H1 (cell line): ENCODE measurements at regions not wholly inside any gene's neighbourhood (a gene's known extent, or its start where the extent isn't known, plus 50 kb on each side); places are given as distances from the start of the nearest gene placed in this dataset.

ENCODE experiments used
- CTCF ChIA-PET: fragments of 300-600 bp; sonication (Branson Sonifier 250); formaldehyde crosslinking; loops from one replicate; lab custom pipeline; 2021; ENCODE audit not compliant: partially characterized antibody; lab: Charles Lee
- POLR2A ChIA-PET: fragments of 300-600 bp; sonication (Branson Sonifier 250); formaldehyde crosslinking; loops from one replicate; lab custom pipeline; 2021; ENCODE audit warnings: inconsistent platforms; ENCODE audit not compliant: partially characterized antibody; lab: Charles Lee
- DNase-seq, 2 experiments: peaks; one replicate each; pipeline versions ENCODE4 v3.0.0 to v3.0.0-alpha.2; 2010 to 2022; ENCODE audit warnings: low spot score in 2 of 2, low read depth in 1 of 2, mixed read lengths in 1 of 2
- FAIRE-seq: peaks from 2 replicates; lab custom pipeline; 2011; peaks lifted over from hg19 to GRCh38; lab: Jason Lieb, UNC
- H2AFZ ChIP-seq: 2 replicates; pipeline ENCODE4 v1.8.1; 2012; ENCODE audit warnings: low read length, inconsistent platforms
- H2AK5ac ChIP-seq: 2 replicates; pipeline ENCODE4 v1.6.1; 2013; ENCODE audit warnings: low read depth, low read length
- H2BK120ac ChIP-seq: replicated peaks from 2 replicates; pipeline ENCODE3; 2013; ENCODE audit warnings: low read depth, low read length, inconsistent platforms
- H2BK12ac ChIP-seq: 2 replicates; pipeline ENCODE4 v1.6.1; 2013; ENCODE audit warnings: low read depth, low read length
- H2BK15ac ChIP-seq: 2 replicates; pipeline ENCODE4 v1.6.1; 2013; ENCODE audit warnings: low read length
- H2BK20ac ChIP-seq: 2 replicates; pipeline ENCODE4 v1.6.1; 2013; ENCODE audit warnings: low read length
- H2BK5ac ChIP-seq: 2 replicates; pipeline ENCODE4 v1.6.1; 2013; ENCODE audit warnings: low read depth, low read length
- H3K14ac ChIP-seq: 2 replicates; pipeline ENCODE4 v1.6.1; 2013; ENCODE audit warnings: inconsistent platforms; ENCODE audit not compliant: insufficient read length
- H3K18ac ChIP-seq: 2 replicates; pipeline ENCODE4 v1.6.1; 2013; ENCODE audit warnings: low read length; ENCODE audit errors: extremely low read depth
- H3K23ac ChIP-seq: 2 replicates; pipeline ENCODE4 v1.6.1; 2013; ENCODE audit warnings: inconsistent platforms; ENCODE audit not compliant: insufficient read length
- H3K23me2 ChIP-seq: 2 replicates; pipeline ENCODE4 v1.6.1; 2013; ENCODE audit warnings: low read depth, low read length
- H3K27ac ChIP-seq: 2 replicates; pipeline ENCODE4 v1.6.1; 2011; ENCODE audit warnings: low read depth, low read length, inconsistent platforms
- H3K27me3 ChIP-seq, 4 experiments: replicated peaks in 1 of 4; 1 replicate in 1 of 4; 2 replicates in 3 of 4; pipeline versions ENCODE4 v1.6.1 to v1.8.1; 2011 to 2013; ENCODE audit warnings: low read length in 3 of 4, mild to moderate bottlenecking in 3 of 4, inconsistent platforms in 2 of 4, mixed read lengths in 2 of 4, moderate library complexity in 1 of 4; ENCODE audit not compliant: control insufficient read depth in 3 of 4, insufficient read depth in 3 of 4; ENCODE audit errors: extremely low read depth in 1 of 4
- H3K36me3 ChIP-seq, 4 experiments: 2 replicates each; pipeline versions ENCODE4 v1.6.1 to v1.8.1; 2011 to 2013; ENCODE audit warnings: mild to moderate bottlenecking in 4 of 4, low read length in 3 of 4, moderate library complexity in 2 of 4, control low read depth in 1 of 4, inconsistent platforms in 1 of 4; ENCODE audit not compliant: insufficient read depth in 4 of 4, control insufficient read depth in 2 of 4
- H3K4ac ChIP-seq: replicated peaks from 2 replicates; pipeline ENCODE3; 2013; ENCODE audit warnings: low read length, low read depth, mixed read lengths, inconsistent platforms; ENCODE audit not compliant: insufficient read length
- H3K4me1 ChIP-seq, 4 experiments: replicated peaks in 1 of 4; 1 replicate in 1 of 4; 2 replicates in 3 of 4; pipeline versions ENCODE4 v1.6.1 to v1.8.1; 2011 to 2013; ENCODE audit warnings: low read length in 3 of 4, inconsistent platforms in 2 of 4, mixed read lengths in 1 of 4; ENCODE audit not compliant: insufficient read depth in 4 of 4, control insufficient read depth in 3 of 4
- H3K4me2 ChIP-seq, 2 experiments: 2 replicates each; pipeline versions ENCODE4 v1.6.1 to v1.8.1; 2011 to 2013; ENCODE audit warnings: low read depth in 2 of 2, low read length in 2 of 2, control low read depth in 1 of 2, inconsistent platforms in 1 of 2, mild to moderate bottlenecking in 1 of 2; ENCODE audit not compliant: insufficient read depth in 1 of 2
- H3K4me3 ChIP-seq, 4 experiments: fragments of 200-600, 300-600 bp in 1 of 4; sonication (generic), shearing (Covaris generic), sonication (Bioruptor Twin) in 1 of 4; 2 replicates each; pipeline versions ENCODE4 v1.5.1 to v1.8.1; 2011 to 2016; ENCODE audit warnings: low read length in 4 of 4, low read depth in 3 of 4, control low read depth in 2 of 4, inconsistent platforms in 2 of 4, mild to moderate bottlenecking in 2 of 4, mixed read lengths in 1 of 4, moderate library complexity in 1 of 4; ENCODE audit not compliant: insufficient read depth in 2 of 4; ENCODE audit errors: extremely low read depth in 1 of 4
- H3K56ac ChIP-seq: replicated peaks from 2 replicates; pipeline ENCODE3; 2013; ENCODE audit warnings: low read depth, mild to moderate bottlenecking, mixed read lengths, low read length, inconsistent platforms; ENCODE audit not compliant: insufficient read length
- H3K79me1 ChIP-seq: 2 replicates; pipeline ENCODE4 v1.6.1; 2013; ENCODE audit warnings: low read depth, low read length, control low read depth
- H3K79me2 ChIP-seq, 2 experiments: 2 replicates each; pipeline versions ENCODE4 v1.6.1 to v1.8.1; 2012 to 2013; ENCODE audit warnings: low read length in 2 of 2, mild to moderate bottlenecking in 2 of 2, inconsistent platforms in 1 of 2; ENCODE audit not compliant: insufficient read depth in 2 of 2, control insufficient read depth in 1 of 2
- H3K9ac ChIP-seq, 4 experiments: replicated peaks in 1 of 4; 1 replicate in 1 of 4; 2 replicates in 3 of 4; pipeline versions ENCODE4 v1.6.1 to v1.8.1; 2011 to 2013; ENCODE audit warnings: low read depth in 3 of 4, low read length in 3 of 4, control low read depth in 2 of 4, mild to moderate bottlenecking in 2 of 4, moderate library complexity in 2 of 4, inconsistent platforms in 1 of 4; ENCODE audit errors: extremely low read depth in 1 of 4
- H3K9me3 ChIP-seq, 2 experiments: 2 replicates each; pipeline versions ENCODE4 v1.6.1 to v1.8.1; 2012 to 2013; ENCODE audit warnings: mild to moderate bottlenecking in 2 of 2, moderate library complexity in 2 of 2, control low read depth in 1 of 2, inconsistent platforms in 1 of 2, low read depth in 1 of 2, low read length in 1 of 2, mixed read lengths in 1 of 2; ENCODE audit not compliant: insufficient read depth in 2 of 2
- H4K20me1 ChIP-seq, 2 experiments: replicated peaks in 1 of 2; 2 replicates each; pipeline versions ENCODE3 to v1.8.1; 2011 to 2013; ENCODE audit warnings: inconsistent platforms in 2 of 2, low read length in 2 of 2, mild to moderate bottlenecking in 1 of 2; ENCODE audit not compliant: insufficient read depth in 2 of 2, control insufficient read depth in 1 of 2
- H4K5ac ChIP-seq: 2 replicates; pipeline ENCODE4 v1.6.1; 2013; ENCODE audit warnings: low read length, low read depth, mixed read lengths, inconsistent platforms; ENCODE audit not compliant: insufficient read length
- H4K8ac ChIP-seq: 2 replicates; pipeline ENCODE4 v1.8.0; 2013; ENCODE audit warnings: mild to moderate bottlenecking, moderate library complexity, low read length, inconsistent platforms; ENCODE audit not compliant: insufficient read depth; ENCODE audit errors: extremely low read depth
- H4K91ac ChIP-seq: replicated peaks from 2 replicates; pipeline ENCODE3; 2013; ENCODE audit warnings: low read length, mixed read lengths, inconsistent platforms; ENCODE audit not compliant: insufficient read length
- BCL11A ChIP-seq, 2 experiments: IDR thresholded peaks; one replicate each; pipeline ENCODE4 v1.6.1; 2011; ENCODE audit warnings: low read depth in 2 of 2, low read length in 2 of 2, mild to moderate bottlenecking in 2 of 2
- GABPA ChIP-seq: IDR thresholded peaks from 2 replicates; pipeline ENCODE4 v1.6.1; 2011; ENCODE audit warnings: mild to moderate bottlenecking, low read length, moderate library complexity, borderline replicate concordance; ENCODE audit not compliant: insufficient read depth
- RNF2 ChIP-seq: fragments of 200-900, 300-1000 bp; sonication (generic); IDR thresholded peaks from 2 replicates; pipeline ENCODE4 v1.7.1; 2016; ENCODE audit warnings: borderline replicate concordance, low read depth, mild to moderate bottlenecking, antibody characterized with exemption, low read length; ENCODE audit not compliant: poor library complexity, severe bottlenecking; ENCODE audit errors: missing control alignments
- SRF ChIP-seq: IDR thresholded peaks from 2 replicates; pipeline ENCODE4 v1.6.1; 2011; ENCODE audit warnings: mild to moderate bottlenecking, low read depth, low read length, moderate library complexity

- no peak overlapping the region for H3K56ac ChIP-seq
- no peak overlapping the region for H2BK5ac ChIP-seq
- H3K9ac ChIP-seq = no peak overlapping the region
- no peak overlapping the region for H2AFZ ChIP-seq
- H4K8ac ChIP-seq = no peak overlapping the region
- no peaks in the 10 kb centered on the region for H3K27me3 ChIP-seq
- no peak overlapping the region for H3K4me3 ChIP-seq
- H2BK12ac ChIP-seq = no peak overlapping the region
- no peaks in the 10 kb centered on the region for H3K79me1 ChIP-seq
- H2BK120ac ChIP-seq = no peak overlapping the region
- H3K9me3 ChIP-seq = no peaks in the 10 kb centered on the region
- DNase-seq = no peak
- H3K4ac ChIP-seq = no peak overlapping the region
- ChIA-PET CTCF (interaction anchor here (1.2 kb wide), 1 partner anchor 10 kb away, joined by 3 read pairs; no protein-coding TSS in a partner anchor), POLR2A (no interaction called here)
- peaks cover 0 to 4% of the 10 kb centered on the region in 2 experiments for H4K20me1 ChIP-seq
- H3K23me2 ChIP-seq = 0 out of 2 replicates have a peak, but pooled peaks cover 3% of the 10 kb centered on the region
- H3K4me2 ChIP-seq = no peak overlapping the region
- no peak overlapping the region for H3K14ac ChIP-seq
- H4K5ac ChIP-seq = no peak overlapping the region
- H2BK20ac ChIP-seq = no peak overlapping the region
- H2BK15ac ChIP-seq = no peak overlapping the region
- H3K27ac ChIP-seq = no peak overlapping the region
- H3K23ac ChIP-seq = no peak overlapping the region
- FAIRE-seq = no peak
- no peaks in the 10 kb centered on the region for H3K36me3 ChIP-seq
- TF ChIP-seq RNF2 = no peak
- no peak for TF ChIP-seq BCL11A (IDR thresholded peaks at IDR 0.05; ENCODE audit: low read depth in 2 of 2, low read length in 2 of 2)
- no peak for TF ChIP-seq GABPA
- no peak for TF ChIP-seq SRF
- H3K18ac ChIP-seq = no peak overlapping the region
- no peaks in the 10 kb centered on the region for H3K79me2 ChIP-seq
- no peak overlapping the region for H2AK5ac ChIP-seq
- H3K4me1 ChIP-seq = no peaks in the 10 kb centered on the region
- no peak overlapping the region for H4K91ac ChIP-seq
Observed at GRCh38 chr6:23870496-23870895, 255.5 kb upstream of the NRSN1 start.
